Smooth muscle cell (in vitro differentiated cells): ENCODE measurements at regions not wholly inside any gene's neighbourhood (a gene's known extent, or its start where the extent isn't known, plus 50 kb on each side); places are given as distances from the start of the nearest gene placed in this dataset.

Source experiments
- DNase-seq: peaks from one replicate; lab custom pipeline; 2025; ENCODE audit not compliant: unreplicated experiment; lab: John Stamatoyannopoulos, UW
- H2AFZ ChIP-seq: fragments of 200-600 bp; sonication (generic); 2 replicates; pipeline ENCODE4 v1.6.0; 2016; ENCODE audit warnings: antibody characterized with exemption, low read depth, mild to moderate bottlenecking
- H3F3A ChIP-seq: fragments of 200-600 bp; sonication (generic); 2 replicates; pipeline ENCODE4 v1.6.0; 2017; ENCODE audit warnings: antibody characterized with exemption, low read depth
- H3K27ac ChIP-seq: fragments of 200-600 bp; sonication (generic); 2 replicates; pipeline ENCODE4 v1.5.1; 2016; ENCODE audit warnings: low read depth, mild to moderate bottlenecking
- H3K27me3 ChIP-seq: fragments of 200-600 bp; sonication (generic); 2 replicates; pipeline ENCODE4 v1.6.1; 2016; ENCODE audit warnings: low read depth, mild to moderate bottlenecking
- H3K36me3 ChIP-seq: fragments of 200-600 bp; sonication (generic); 2 replicates; pipeline ENCODE4 v1.5.1; 2016; ENCODE audit warnings: low read depth
- H3K4me1 ChIP-seq: fragments of 200-600 bp; sonication (generic); 2 replicates; pipeline ENCODE4 v1.5.1; 2016; ENCODE audit warnings: low read depth
- H3K4me2 ChIP-seq: fragments of 200-600 bp; sonication (generic); 2 replicates; pipeline ENCODE4 v1.6.0; 2016; ENCODE audit warnings: mild to moderate bottlenecking
- H3K4me3 ChIP-seq: fragments of 200-600 bp; sonication (generic); 2 replicates; pipeline ENCODE4 v1.5.1; 2016; ENCODE audit warnings: mild to moderate bottlenecking
- H3K79me2 ChIP-seq: fragments of 200-600 bp; sonication (generic); 2 replicates; pipeline ENCODE4 v1.6.0; 2016; ENCODE audit warnings: low read depth, mild to moderate bottlenecking
- H3K9ac ChIP-seq: fragments of 200-600 bp; sonication (generic); 2 replicates; pipeline ENCODE4 v1.6.0; 2016; ENCODE audit warnings: low read depth
- H3K9me3 ChIP-seq: fragments of 200-600 bp; sonication (generic); replicated peaks from 2 replicates; pipeline ENCODE4 v1.5.1; 2016; ENCODE audit warnings: low read depth
- H4K20me1 ChIP-seq: fragments of 200-600 bp; sonication (generic); 2 replicates; pipeline ENCODE4 v1.6.0; 2016; ENCODE audit warnings: low read depth
- WGBS: methylation state at CpG from one replicate; pipeline ENCODE4 v1.1.7; 2016; ENCODE audit warnings: low lambda C conversion rate; 5-methylcytosine and 5-hydroxymethylcytosine counted together
- TF ChIP-seq, protein P1 (sequence below): fragments of 200-600 bp; sonication (generic); IDR thresholded peaks from 2 replicates; pipeline ENCODE4 v1.5.1; 2017; ENCODE audit warnings: borderline replicate concordance, mild to moderate bottlenecking, antibody characterized with exemption; ENCODE audit not compliant: insufficient read depth, poor library complexity, severe bottlenecking

DNA sequence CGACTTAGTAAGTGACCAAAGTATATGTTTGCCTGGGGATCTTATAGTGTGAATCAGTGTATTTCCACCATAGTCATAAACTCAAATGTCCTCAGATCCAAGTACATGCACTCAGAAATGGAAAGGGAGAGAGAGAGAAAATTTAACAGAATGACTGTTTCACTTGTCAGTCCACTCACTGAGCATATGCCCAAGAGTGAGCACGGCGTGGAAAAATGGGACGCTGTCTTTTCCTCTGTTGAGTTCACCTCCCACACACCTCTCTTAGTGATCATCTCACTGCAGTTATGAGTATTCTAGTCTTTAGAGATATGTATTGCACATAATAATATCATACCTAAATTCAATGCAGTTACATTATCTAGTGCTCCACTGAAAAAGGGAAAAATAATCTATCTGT lies 156.8 kb upstream of the PRMT6 start:
- Histone ChIP-seq H3K4me2 (no peak overlapping the region), H3K79me2 (no peaks in the 10 kb centered on the region), H3K4me1 (no peaks in the 10 kb centered on the region), H3K27ac (no peak overlapping the region), H3K4me3 (no peak overlapping the region), H2AFZ (no peak overlapping the region), H3F3A (no peaks in the 10 kb centered on the region), H3K9ac (no peak overlapping the region), H3K9me3 (no peaks in the 10 kb centered on the region), H3K27me3 (no peaks in the 10 kb centered on the region), H4K20me1 (no peaks in the 10 kb centered on the region), H3K36me3 (no peaks in the 10 kb centered on the region)
- 91% methylated on average over 4 of the region's 4 CpGs for WGBS
- no peak for DNase-seq
- TF ChIP-seq, protein P1, sequence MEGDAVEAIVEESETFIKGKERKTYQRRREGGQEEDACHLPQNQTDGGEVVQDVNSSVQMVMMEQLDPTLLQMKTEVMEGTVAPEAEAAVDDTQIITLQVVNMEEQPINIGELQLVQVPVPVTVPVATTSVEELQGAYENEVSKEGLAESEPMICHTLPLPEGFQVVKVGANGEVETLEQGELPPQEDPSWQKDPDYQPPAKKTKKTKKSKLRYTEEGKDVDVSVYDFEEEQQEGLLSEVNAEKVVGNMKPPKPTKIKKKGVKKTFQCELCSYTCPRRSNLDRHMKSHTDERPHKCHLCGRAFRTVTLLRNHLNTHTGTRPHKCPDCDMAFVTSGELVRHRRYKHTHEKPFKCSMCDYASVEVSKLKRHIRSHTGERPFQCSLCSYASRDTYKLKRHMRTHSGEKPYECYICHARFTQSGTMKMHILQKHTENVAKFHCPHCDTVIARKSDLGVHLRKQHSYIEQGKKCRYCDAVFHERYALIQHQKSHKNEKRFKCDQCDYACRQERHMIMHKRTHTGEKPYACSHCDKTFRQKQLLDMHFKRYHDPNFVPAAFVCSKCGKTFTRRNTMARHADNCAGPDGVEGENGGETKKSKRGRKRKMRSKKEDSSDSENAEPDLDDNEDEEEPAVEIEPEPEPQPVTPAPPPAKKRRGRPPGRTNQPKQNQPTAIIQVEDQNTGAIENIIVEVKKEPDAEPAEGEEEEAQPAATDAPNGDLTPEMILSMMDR: no peak

DNA sequence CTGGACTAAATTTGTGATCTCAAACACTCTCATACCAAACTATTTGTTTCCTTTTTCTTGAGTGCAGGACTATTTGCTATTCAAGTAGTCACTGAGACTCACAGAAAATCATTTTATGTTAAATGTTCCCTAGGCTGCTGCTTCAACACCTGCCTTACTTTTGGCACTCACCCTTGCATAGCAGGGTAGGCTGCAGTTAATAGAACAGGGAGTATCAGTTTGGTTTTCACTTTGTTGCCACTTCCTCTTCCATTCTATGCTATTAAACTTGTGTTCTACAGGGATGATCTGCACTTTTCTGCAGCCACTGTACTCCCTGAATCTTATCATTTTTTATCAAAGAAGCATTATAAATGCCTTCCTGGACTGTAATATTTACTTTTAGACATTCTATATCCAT lies 148.7 kb upstream of the PRMT6 start:
- Histone ChIP-seq H3K4me2 (no peak overlapping the region), H3K27me3 (no peaks in the 10 kb centered on the region), H3K9ac (no peak overlapping the region), H3K36me3 (no peaks in the 10 kb centered on the region), H2AFZ (no peak overlapping the region), H3K9me3 (no peaks in the 10 kb centered on the region), H3K4me3 (no peak overlapping the region), H3K27ac (no peak overlapping the region), H3K4me1 (no peaks in the 10 kb centered on the region), H3F3A (no peaks in the 10 kb centered on the region), H4K20me1 (no peaks in the 10 kb centered on the region), H3K79me2 (no peaks in the 10 kb centered on the region)
- no peak for DNase-seq
- TF ChIP-seq, protein P1: no peak

DNA sequence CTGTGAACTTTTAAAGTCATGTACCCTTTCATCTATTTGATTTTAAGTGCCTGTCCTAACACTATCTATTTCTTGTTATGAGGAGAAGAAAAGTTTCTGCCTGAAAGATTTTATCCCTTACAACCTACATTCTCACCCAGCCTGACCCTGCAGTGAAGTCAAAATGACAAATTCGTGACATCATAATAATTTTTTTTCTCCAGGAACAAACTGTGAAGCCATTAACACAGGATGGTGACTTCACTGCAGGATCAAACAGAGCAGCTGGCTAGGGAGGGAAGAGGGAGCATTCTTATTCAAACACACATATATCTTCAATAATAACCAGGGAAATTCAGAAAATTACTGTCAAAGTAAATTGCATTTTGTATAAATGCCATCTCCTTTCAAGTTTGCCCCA lies 147.8 kb upstream of the PRMT6 start:
- TF ChIP-seq, protein P1: no peak
- H3K27ac ChIP-seq: no peak overlapping the region
- no peaks in the 10 kb centered on the region for H3K27me3 ChIP-seq
- H3K36me3 ChIP-seq: no peaks in the 10 kb centered on the region
- H3K4me1 ChIP-seq: no peaks in the 10 kb centered on the region
- H3K4me3 ChIP-seq: no peak overlapping the region
- no peaks in the 10 kb centered on the region for H4K20me1 ChIP-seq
- H3K9ac ChIP-seq: no peak overlapping the region
- 89% methylated on average over 1 of the region's 1 CpG for WGBS
- no peaks in the 10 kb centered on the region for H3K9me3 ChIP-seq
- H3K79me2 ChIP-seq: no peaks in the 10 kb centered on the region
- H3K4me2 ChIP-seq: no peak overlapping the region
- H3F3A ChIP-seq: no peaks in the 10 kb centered on the region
- no peak overlapping the region for H2AFZ ChIP-seq
- DNase-seq: no peak

DNA sequence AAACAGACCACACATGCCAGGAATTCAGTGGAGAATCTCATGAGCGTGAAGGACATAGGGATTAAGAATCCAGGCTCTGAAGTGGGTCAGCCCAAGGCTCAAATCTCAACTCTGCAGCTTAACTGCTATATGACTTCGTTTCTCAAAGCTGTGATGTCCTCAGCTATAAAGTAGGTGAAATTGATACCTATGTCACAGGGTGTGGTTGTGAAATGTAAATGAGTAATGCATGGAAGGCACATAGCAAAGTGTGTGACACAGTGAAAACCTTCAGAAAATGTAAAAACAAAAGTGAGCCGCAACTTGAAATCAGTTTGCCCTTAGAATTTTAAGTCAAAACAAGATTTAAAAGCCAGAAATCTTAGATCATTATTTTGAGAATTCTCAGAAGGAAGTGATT lies 145.7 kb upstream of the PRMT6 start:
- no peak overlapping the region for H3K27ac ChIP-seq
- no peak for DNase-seq
- 87% methylated on average over 3 of the region's 3 CpGs for WGBS

More for the DNA sequence above, 145.7 kb upstream of the PRMT6 start:
- Histone ChIP-seq H3K9me3 (no peaks in the 10 kb centered on the region), H3K36me3 (no peaks in the 10 kb centered on the region), H2AFZ (no peak overlapping the region), H3K9ac (no peak overlapping the region), H4K20me1 (no peaks in the 10 kb centered on the region), H3K4me2 (no peak overlapping the region), H3K79me2 (no peaks in the 10 kb centered on the region), H3K4me3 (no peak overlapping the region), H3K4me1 (no peaks in the 10 kb centered on the region), H3F3A (no peaks in the 10 kb centered on the region), H3K27me3 (no peaks in the 10 kb centered on the region)
- TF ChIP-seq, protein P1: no peak
